ENCODE measurements at regions not wholly inside any gene's neighbourhood (a gene's known extent, or its start where the extent isn't known, plus 50 kb on each side); places are given as distances from the start of the nearest gene placed in this dataset.

GRCh38 chr2:195456771-195457170 is 200.3 kb upstream of the SLC39A10 start:
- TF ChIP-seq, protein P1, sequence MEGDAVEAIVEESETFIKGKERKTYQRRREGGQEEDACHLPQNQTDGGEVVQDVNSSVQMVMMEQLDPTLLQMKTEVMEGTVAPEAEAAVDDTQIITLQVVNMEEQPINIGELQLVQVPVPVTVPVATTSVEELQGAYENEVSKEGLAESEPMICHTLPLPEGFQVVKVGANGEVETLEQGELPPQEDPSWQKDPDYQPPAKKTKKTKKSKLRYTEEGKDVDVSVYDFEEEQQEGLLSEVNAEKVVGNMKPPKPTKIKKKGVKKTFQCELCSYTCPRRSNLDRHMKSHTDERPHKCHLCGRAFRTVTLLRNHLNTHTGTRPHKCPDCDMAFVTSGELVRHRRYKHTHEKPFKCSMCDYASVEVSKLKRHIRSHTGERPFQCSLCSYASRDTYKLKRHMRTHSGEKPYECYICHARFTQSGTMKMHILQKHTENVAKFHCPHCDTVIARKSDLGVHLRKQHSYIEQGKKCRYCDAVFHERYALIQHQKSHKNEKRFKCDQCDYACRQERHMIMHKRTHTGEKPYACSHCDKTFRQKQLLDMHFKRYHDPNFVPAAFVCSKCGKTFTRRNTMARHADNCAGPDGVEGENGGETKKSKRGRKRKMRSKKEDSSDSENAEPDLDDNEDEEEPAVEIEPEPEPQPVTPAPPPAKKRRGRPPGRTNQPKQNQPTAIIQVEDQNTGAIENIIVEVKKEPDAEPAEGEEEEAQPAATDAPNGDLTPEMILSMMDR (IDR thresholded peaks at IDR 0.05; ENCODE audit: control extremely low read depth in 1 of 3, insufficient read depth in 1 of 3, low read depth in 1 of 3, low read length in 3 of 3) = no peak
- no peak for TF ChIP-seq TBP (IDR thresholded peaks at IDR 0.05; ENCODE audit: low read depth, low read length)
